WI38 (cell line): ENCODE measurements at regions not wholly inside any gene's neighbourhood (a gene's known extent, or its start where the extent isn't known, plus 50 kb on each side); places are given as distances from the start of the nearest gene placed in this dataset.

Experiments used
- H3K4me3 ChIP-seq: 2 replicates; pipeline ENCODE4 v1.5.1; 2011; ENCODE audit warnings: low read depth, mild to moderate bottlenecking, control low read depth, low read length
- CTCF ChIP-seq: IDR thresholded peaks from 2 replicates; pipeline ENCODE4 v1.5.1; 2012; ENCODE audit warnings: low read depth, mild to moderate bottlenecking, control low read depth, low read length

DNA sequence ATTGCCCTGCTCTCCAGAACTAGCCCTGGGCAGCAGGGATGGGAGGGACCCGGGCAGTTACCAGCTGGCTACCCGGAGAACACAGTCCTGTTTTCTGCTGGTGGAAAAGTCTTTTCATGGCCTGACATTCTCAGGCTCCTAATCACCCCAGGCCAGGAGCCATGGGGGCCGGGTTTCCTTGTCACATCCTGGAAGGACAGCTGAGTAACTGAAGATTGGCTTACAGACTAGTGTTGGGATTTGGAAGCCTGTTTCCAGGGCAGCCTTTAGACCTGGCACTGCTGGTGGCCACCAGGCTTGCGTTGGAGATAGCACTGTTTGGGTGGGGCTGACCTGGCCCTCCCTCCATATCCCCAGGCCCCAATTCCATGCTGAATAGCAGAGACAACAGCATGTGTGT is 349.0 kb downstream of the CTTN start:
- H3K4me3 ChIP-seq = no peak overlapping the region
- TF ChIP-seq CTCF = no peak

DNA sequence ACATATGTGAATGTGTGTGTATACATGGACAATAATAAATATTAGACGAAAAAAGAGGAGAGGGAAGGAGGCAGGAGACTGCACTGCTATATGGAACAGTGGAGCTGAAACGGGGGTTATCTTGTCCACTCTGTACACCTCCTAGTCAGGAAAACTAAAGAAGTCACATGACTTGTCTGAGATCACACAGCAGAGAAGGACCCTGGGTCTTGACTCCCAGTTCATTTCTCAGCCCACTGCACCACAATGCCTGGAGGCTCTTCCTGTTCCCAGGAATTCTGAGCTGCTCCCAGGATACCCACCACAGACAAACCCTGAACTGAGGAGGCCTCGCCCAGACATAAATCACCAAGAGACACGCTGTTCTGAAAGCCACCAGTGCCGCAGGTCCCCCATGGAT is 349.6 kb downstream of the CTTN start:
- no peak for TF ChIP-seq CTCF
- no peak overlapping the region for H3K4me3 ChIP-seq

GRCh38 chr11:70751142-70751734 is 352.9 kb downstream of the CTTN start:
- no peak overlapping the region for H3K4me3 ChIP-seq

DNA sequence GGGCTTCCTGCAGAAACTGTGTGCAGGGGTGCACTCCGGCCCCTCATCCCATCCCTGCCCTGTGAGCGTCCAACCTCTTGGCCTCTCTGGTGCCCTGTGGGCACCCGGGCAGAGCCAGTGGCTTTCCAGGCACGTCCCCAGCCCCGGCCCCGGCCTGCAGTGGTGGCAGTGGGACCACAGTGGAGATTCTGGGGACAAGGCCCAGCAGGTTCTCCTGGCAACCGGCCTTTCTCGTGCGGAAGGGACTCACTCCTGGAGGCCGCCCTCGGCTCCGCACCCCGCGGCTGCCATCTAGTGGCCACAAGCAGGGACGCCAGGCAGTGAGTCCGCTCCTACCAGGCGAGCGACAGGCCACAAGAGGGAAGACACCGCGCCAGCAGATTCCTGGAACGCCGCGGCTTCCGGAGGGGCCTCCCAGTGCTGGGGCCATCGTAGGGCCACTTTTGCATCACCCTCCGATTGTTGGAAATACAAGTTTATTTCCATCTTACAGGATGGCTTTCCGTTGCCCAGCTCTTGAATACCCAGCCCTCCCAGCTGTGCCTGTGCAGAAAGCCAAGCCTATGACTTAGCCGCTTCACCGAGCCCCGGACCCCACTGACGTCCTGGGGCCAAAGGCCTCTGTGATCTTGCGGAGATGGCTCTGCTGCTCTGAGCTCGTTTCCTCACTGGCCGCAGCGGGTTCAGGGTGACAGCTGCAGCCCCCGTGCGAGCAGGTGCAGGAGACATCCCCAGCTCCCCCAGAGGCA is 357.3 kb downstream of the CTTN start:
- TF ChIP-seq CTCF = peak; percentile 90
- H3K4me3 ChIP-seq = no peak overlapping the region

More at GRCh38 chr11:70751142-70751734, 352.9 kb downstream of the CTTN start:
- TF ChIP-seq CTCF = no peak

GRCh38 chr11:70756341-70756740 is 358.0 kb downstream of the CTTN start:
- H3K4me3 ChIP-seq = no peak overlapping the region
- no peak for TF ChIP-seq CTCF

DNA sequence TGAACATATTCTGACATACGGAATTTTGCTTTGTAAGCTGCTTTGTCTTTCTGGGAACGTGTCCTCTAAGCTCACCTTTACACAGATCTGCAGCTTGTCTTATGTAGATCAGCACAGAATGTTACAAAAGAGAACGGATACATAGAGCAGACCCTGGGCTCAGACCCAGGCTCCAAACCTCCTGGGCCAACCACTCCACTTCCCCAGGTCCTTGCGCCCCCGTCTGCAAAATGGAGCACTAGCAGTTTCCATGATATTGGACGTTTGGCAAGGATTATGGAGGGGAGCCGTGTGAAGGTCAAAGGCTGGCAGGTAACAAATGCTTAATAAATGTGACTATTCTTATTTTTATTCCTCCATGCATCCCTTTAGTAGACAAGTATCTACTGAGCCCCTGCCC is 358.4 kb downstream of the CTTN start:
- H3K4me3 ChIP-seq = no peak overlapping the region
- no peak for TF ChIP-seq CTCF

DNA sequence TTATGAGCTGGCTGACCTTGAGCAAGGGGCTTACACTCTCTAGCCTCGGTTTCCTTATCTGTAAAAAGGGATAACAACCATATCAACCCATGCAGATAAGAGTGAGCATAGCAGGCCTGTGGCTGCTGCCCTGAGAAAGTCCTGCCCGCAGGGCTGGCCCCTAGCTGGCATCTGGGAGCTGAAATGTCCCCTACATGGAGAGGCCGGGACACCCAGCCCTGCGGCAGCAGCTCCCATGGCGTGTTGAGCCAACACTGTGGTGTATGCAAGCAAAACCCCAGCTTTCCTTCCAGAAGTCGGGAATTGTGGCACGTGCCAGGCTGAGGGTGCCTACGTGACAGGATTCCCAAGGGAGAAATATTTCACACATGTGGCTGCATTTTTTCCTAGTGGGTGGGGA is 358.9 kb downstream of the CTTN start:
- no peak for TF ChIP-seq CTCF

More for the DNA sequence above, 358.9 kb downstream of the CTTN start:
- no peak overlapping the region for H3K4me3 ChIP-seq
